Right atrium auricular region (tissue), 2 donors: ENCODE measurements at regions not wholly inside any gene's neighbourhood (a gene's known extent, or its start where the extent isn't known, plus 50 kb on each side); places are given as distances from the start of the nearest gene placed in this dataset.
"Not testable (repeated sequence)": the region's sequence is repeated elsewhere in the genome, so short reads cannot be mapped to it uniquely, and the experiment has no call there.

Experiments
- DNase-seq: peaks from one replicate; pipeline ENCODE4 v3.0.0-alpha.2; 2019; ENCODE audit warnings: low spot score
- H3K27ac ChIP-seq, 2 donors: fragments of 200-600 bp; sonication (generic); 1 replicate in 1 of 2; 2 replicates in 1 of 2; pipeline ENCODE4 v1.5.1; 2016 to 2019
- H3K27me3 ChIP-seq, 2 donors: fragments of 200-600 bp; sonication (generic); one replicate each; pipeline versions ENCODE4 v1.5.1 to v1.6.0; 2017 to 2019
- H3K36me3 ChIP-seq: fragments of 200-600 bp; sonication (generic); one replicate; pipeline ENCODE4 v1.5.1; 2016
- H3K4me1 ChIP-seq, 2 donors: fragments of 200-600 bp; sonication (generic); one replicate each; pipeline versions ENCODE4 v1.5.1 to v1.6.0; 2017 to 2019
- H3K4me3 ChIP-seq, 2 donors: fragments of 200-600 bp; sonication (generic); 1 replicate in 1 of 2; 2 replicates in 1 of 2; pipeline ENCODE4 v1.5.1; 2017 to 2019; ENCODE audit warnings: mild to moderate bottlenecking in 1 of 2, moderate library complexity in 1 of 2
- H3K9me3 ChIP-seq, 2 donors: fragments of 200-600 bp; sonication (generic); one replicate each; pipeline ENCODE4 v1.5.1; 2019
- CTCF ChIP-seq, 2 donors: fragments of 200-600 bp; sonication (generic); IDR thresholded peaks; one replicate each; pipeline ENCODE4 v1.5.1; 2019; ENCODE audit warnings: antibody characterized with exemption in 2 of 2

- no peak for TF ChIP-seq CTCF (IDR thresholded peaks at IDR 0.05)
- Histone ChIP-seq H3K36me3 (no peaks in the 10 kb centered on the region), H3K27ac (no peak overlapping the region), H3K4me1 (no peaks in the 10 kb centered on the region), H3K27me3 (no peaks in the 10 kb centered on the region), H3K9me3 (no peaks in the 10 kb centered on the region), H3K4me3 (no peak overlapping the region)
- DNase-seq = no peak
These were observed 771.7 kb downstream of the EPHA7 start for GRCh38 chr6:92647630-92648029.

GRCh38 chr6:92644104-92644791 lies 775.1 kb downstream of the EPHA7 start:
- not testable (repeated sequence) for H3K4me1 ChIP-seq, H3K27me3 ChIP-seq, H3K4me3 ChIP-seq, H3K9me3 ChIP-seq, H3K36me3 ChIP-seq, H3K27ac ChIP-seq, DNase-seq
- peak in 1 of 2 donors; percentile 53 for TF ChIP-seq CTCF (IDR thresholded peaks at IDR 0.05)

- no peak overlapping the region for H3K4me3 ChIP-seq
These were observed 783.7 kb downstream of the EPHA7 start for GRCh38 chr6:92635553-92636153.

GRCh38 chr6:92634561-92634960 lies 784.8 kb downstream of the EPHA7 start:
- no peak for TF ChIP-seq CTCF (IDR thresholded peaks at IDR 0.05)
- H3K36me3 ChIP-seq = no peaks in the 10 kb centered on the region
- no peak for DNase-seq
- H3K27me3 ChIP-seq = no peaks in the 10 kb centered on the region
- no peak overlapping the region for H3K4me3 ChIP-seq
- no peak overlapping the region for H3K27ac ChIP-seq
- H3K4me1 ChIP-seq = no peaks in the 10 kb centered on the region
- H3K9me3 ChIP-seq = no peaks in the 10 kb centered on the region

More at GRCh38 chr6:92635553-92636153, 783.7 kb downstream of the EPHA7 start:
- H3K27me3 ChIP-seq = no peaks in the 10 kb centered on the region
- no peaks in the 10 kb centered on the region for H3K36me3 ChIP-seq
- H3K27ac ChIP-seq = no peak overlapping the region
- no peak for DNase-seq
- H3K4me1 ChIP-seq = no peaks in the 10 kb centered on the region
- no peak for TF ChIP-seq CTCF (IDR thresholded peaks at IDR 0.05)
- no peaks in the 10 kb centered on the region for H3K9me3 ChIP-seq

- DNase-seq = no peak
- H3K4me1 ChIP-seq = no peaks in the 10 kb centered on the region
- no peak overlapping the region for H3K4me3 ChIP-seq
- H3K27me3 ChIP-seq = no peaks in the 10 kb centered on the region
- H3K9me3 ChIP-seq = no peaks in the 10 kb centered on the region
- TF ChIP-seq CTCF (IDR thresholded peaks at IDR 0.05) = no peak
- H3K27ac ChIP-seq = no peak overlapping the region
- no peaks in the 10 kb centered on the region for H3K36me3 ChIP-seq
These were observed 795.9 kb downstream of the EPHA7 start for GRCh38 chr6:92623431-92623830.

- Histone ChIP-seq H3K4me3 (no peak overlapping the region), H3K27ac (no peak overlapping the region), H3K4me1 (no peaks in the 10 kb centered on the region), H3K36me3 (no peaks in the 10 kb centered on the region), H3K27me3 (no peaks in the 10 kb centered on the region), H3K9me3 (no peaks in the 10 kb centered on the region)
- no peak for DNase-seq
- TF ChIP-seq CTCF (IDR thresholded peaks at IDR 0.05) = no peak
These were observed 801.6 kb downstream of the EPHA7 start for GRCh38 chr6:92617721-92618120.
